PC-9 (cell line): ENCODE measurements at regions not wholly inside any gene's neighbourhood (a gene's known extent, or its start where the extent isn't known, plus 50 kb on each side); places are given as distances from the start of the nearest gene placed in this dataset.

ENCODE experiments used
- EZH2 ChIP-seq: fragments of 200-600 bp; sonication (generic); IDR thresholded peaks from 2 replicates; pipeline ENCODE4 v1.8.0; 2017; ENCODE audit warnings: antibody characterized with exemption, low read depth
- TF ChIP-seq, protein P1 (sequence below): fragments of 200-600 bp; sonication (generic); conservative IDR thresholded peaks from 2 replicates; pipeline ENCODE4 v1.6.1; 2017; ENCODE audit warnings: mixed run types, antibody characterized with exemption, mild to moderate bottlenecking, moderate library complexity

DNA sequence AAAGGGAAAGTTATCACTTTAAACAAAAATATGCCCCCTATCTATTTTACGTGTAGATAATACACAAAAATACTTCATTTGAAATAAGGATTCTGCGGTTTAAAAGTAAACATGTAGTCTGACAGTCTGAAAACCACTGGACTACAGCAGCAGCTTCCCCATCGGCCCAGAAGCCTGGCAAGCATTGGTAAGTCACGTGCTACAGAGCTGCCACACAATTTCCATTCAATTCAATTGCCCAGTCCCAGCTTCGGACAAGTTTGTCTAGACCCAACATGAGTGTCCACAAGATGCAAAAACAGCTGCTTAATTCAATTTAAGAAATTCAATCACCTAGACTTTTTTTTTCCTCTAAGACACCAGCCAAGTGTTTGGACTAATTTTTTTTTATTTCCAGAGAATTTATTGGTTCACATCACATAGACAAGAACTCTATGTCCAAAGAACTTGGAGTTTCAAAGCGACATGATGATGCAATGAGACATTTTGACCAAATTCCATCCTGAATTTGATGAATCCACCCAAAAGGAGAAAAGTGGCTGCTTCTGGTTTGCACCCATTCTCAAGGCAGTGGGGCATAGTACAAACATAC is 458.9 kb downstream of the COG6 start:
- TF ChIP-seq, protein P1, sequence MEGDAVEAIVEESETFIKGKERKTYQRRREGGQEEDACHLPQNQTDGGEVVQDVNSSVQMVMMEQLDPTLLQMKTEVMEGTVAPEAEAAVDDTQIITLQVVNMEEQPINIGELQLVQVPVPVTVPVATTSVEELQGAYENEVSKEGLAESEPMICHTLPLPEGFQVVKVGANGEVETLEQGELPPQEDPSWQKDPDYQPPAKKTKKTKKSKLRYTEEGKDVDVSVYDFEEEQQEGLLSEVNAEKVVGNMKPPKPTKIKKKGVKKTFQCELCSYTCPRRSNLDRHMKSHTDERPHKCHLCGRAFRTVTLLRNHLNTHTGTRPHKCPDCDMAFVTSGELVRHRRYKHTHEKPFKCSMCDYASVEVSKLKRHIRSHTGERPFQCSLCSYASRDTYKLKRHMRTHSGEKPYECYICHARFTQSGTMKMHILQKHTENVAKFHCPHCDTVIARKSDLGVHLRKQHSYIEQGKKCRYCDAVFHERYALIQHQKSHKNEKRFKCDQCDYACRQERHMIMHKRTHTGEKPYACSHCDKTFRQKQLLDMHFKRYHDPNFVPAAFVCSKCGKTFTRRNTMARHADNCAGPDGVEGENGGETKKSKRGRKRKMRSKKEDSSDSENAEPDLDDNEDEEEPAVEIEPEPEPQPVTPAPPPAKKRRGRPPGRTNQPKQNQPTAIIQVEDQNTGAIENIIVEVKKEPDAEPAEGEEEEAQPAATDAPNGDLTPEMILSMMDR = no peak
- TF ChIP-seq EZH2 = no peak
